Ishikawa (cell line): ENCODE measurements at regions not wholly inside any gene's neighbourhood (a gene's known extent, or its start where the extent isn't known, plus 50 kb on each side); places are given as distances from the start of the nearest gene placed in this dataset.

Experiments
- CEBPB ChIP-seq: IDR thresholded peaks from 2 replicates; pipeline ENCODE4 v1.6.1; 2012
- CREB1 ChIP-seq: IDR thresholded peaks from 2 replicates; pipeline ENCODE4 v1.6.1; 2012; ENCODE audit warnings: low read depth
- EGR1 ChIP-seq: IDR thresholded peaks from 2 replicates; pipeline ENCODE4 v1.6.1; 2012
- EP300 ChIP-seq: IDR thresholded peaks from 2 replicates; pipeline ENCODE4 v1.6.1; 2012; ENCODE audit warnings: borderline replicate concordance
- FOXM1 ChIP-seq: IDR thresholded peaks from 2 replicates; pipeline ENCODE4 v1.6.1; 2012; ENCODE audit warnings: low read depth, borderline replicate concordance
- NFIC ChIP-seq: IDR thresholded peaks from 2 replicates; pipeline ENCODE4 v1.6.1; 2012
- RAD21 ChIP-seq: IDR thresholded peaks from 2 replicates; pipeline ENCODE4 v1.6.1; 2012; ENCODE audit warnings: low read depth
- TAF1 ChIP-seq: IDR thresholded peaks from 2 replicates; pipeline ENCODE4 v1.6.1; 2012; ENCODE audit warnings: low read depth, mild to moderate bottlenecking
- TCF12 ChIP-seq: IDR thresholded peaks from 2 replicates; pipeline ENCODE4 v1.6.1; 2012; ENCODE audit warnings: low read depth
- TEAD4 ChIP-seq: IDR thresholded peaks from 2 replicates; pipeline ENCODE4 v1.6.1; 2012
- USF1 ChIP-seq: IDR thresholded peaks from 2 replicates; pipeline ENCODE4 v1.6.1; 2012
- YY1 ChIP-seq: IDR thresholded peaks from 2 replicates; pipeline ENCODE4 v1.6.1; 2012; ENCODE audit warnings: low read depth
- ZBTB7A ChIP-seq: IDR thresholded peaks from 2 replicates; pipeline ENCODE4 v1.6.1; 2012; ENCODE audit warnings: low read depth
- TF ChIP-seq, protein P1 (sequence below): IDR thresholded peaks from 2 replicates; pipeline ENCODE4 v1.6.1; 2012
- TF ChIP-seq, protein P2 (sequence below): IDR thresholded peaks from 2 replicates; pipeline ENCODE4 v1.6.1; 2012; ENCODE audit warnings: low read depth, mild to moderate bottlenecking

GRCh38 chr21:14889080-14889810, 175.6 kb downstream of the NRIP1 start:
- peak; percentile 37; the same call in 1 of the 2 replicates for TF ChIP-seq NFIC
- no peak for TF ChIP-seq TCF12

DNA sequence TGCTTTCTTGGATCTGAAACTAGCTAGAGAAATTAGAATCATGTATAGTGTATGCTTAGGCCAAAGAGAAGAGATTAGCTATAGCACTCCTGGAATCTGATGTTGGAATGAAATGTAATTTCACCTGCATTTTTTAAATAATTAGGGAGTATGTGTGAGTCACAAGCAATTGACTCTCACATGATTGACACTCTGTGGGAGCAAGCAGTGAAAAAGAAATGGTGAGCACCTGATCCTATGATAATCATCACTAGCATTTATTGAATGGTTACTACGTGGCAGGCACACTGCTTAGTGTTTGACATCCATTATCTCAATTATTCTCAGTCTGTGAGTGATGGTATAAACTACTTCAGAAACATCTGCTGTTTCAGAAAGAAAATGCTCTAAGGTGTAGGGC, 176.6 kb downstream of the NRIP1 start:
- TF ChIP-seq TEAD4 (peak; percentile 68), CEBPB (no peak), ZBTB7A (no peak), TAF1 (no peak), CREB1 (no peak), FOXM1 (peak; percentile 43; the same call in 1 of the 2 replicates), RAD21 (no peak), EGR1 (no peak), EP300 (no peak; the same call in 1 of the 2 replicates), TCF12 (no peak), YY1 (no peak)
- TF ChIP-seq, protein P1, sequence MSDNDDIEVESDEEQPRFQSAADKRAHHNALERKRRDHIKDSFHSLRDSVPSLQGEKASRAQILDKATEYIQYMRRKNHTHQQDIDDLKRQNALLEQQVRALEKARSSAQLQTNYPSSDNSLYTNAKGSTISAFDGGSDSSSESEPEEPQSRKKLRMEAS, result no peak

DNA sequence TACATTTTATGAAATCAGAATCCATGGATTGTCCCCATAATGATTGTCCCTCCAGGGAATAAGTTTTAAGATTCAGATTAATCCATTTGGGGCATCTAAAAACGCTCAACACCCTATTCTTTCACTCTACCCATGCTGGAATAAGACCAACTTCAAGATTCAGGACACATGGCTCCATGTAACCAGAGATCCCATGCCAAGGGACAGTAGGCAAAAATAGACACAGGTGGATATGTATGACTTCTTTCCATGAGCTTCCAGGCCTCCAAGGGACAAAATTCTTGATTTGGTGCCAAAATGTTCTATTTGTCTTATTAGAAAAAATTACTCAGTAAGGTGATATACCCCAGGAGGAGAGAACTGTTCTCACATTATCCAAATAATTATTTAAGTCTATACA, 178.8 kb downstream of the NRIP1 start:
- TF ChIP-seq YY1 (no peak), CEBPB (no peak), CREB1 (no peak), TAF1 (no peak), USF1 (no peak)

- TF ChIP-seq CEBPB (no peak), CREB1 (no peak), TAF1 (no peak), EP300 (no peak), RAD21 (no peak), NFIC (no peak), TCF12 (no peak), FOXM1 (no peak), YY1 (no peak), ZBTB7A (no peak), TEAD4 (no peak), USF1 (no peak), EGR1 (no peak)
- TF ChIP-seq, protein P2, sequence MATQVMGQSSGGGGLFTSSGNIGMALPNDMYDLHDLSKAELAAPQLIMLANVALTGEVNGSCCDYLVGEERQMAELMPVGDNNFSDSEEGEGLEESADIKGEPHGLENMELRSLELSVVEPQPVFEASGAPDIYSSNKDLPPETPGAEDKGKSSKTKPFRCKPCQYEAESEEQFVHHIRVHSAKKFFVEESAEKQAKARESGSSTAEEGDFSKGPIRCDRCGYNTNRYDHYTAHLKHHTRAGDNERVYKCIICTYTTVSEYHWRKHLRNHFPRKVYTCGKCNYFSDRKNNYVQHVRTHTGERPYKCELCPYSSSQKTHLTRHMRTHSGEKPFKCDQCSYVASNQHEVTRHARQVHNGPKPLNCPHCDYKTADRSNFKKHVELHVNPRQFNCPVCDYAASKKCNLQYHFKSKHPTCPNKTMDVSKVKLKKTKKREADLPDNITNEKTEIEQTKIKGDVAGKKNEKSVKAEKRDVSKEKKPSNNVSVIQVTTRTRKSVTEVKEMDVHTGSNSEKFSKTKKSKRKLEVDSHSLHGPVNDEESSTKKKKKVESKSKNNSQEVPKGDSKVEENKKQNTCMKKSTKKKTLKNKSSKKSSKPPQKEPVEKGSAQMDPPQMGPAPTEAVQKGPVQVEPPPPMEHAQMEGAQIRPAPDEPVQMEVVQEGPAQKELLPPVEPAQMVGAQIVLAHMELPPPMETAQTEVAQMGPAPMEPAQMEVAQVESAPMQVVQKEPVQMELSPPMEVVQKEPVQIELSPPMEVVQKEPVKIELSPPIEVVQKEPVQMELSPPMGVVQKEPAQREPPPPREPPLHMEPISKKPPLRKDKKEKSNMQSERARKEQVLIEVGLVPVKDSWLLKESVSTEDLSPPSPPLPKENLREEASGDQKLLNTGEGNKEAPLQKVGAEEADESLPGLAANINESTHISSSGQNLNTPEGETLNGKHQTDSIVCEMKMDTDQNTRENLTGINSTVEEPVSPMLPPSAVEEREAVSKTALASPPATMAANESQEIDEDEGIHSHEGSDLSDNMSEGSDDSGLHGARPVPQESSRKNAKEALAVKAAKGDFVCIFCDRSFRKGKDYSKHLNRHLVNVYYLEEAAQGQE, result no peak
- TF ChIP-seq, protein P1, result no peak
Measured at GRCh38 chr21:14883351-14883750, 181.4 kb downstream of the NRIP1 start.

DNA sequence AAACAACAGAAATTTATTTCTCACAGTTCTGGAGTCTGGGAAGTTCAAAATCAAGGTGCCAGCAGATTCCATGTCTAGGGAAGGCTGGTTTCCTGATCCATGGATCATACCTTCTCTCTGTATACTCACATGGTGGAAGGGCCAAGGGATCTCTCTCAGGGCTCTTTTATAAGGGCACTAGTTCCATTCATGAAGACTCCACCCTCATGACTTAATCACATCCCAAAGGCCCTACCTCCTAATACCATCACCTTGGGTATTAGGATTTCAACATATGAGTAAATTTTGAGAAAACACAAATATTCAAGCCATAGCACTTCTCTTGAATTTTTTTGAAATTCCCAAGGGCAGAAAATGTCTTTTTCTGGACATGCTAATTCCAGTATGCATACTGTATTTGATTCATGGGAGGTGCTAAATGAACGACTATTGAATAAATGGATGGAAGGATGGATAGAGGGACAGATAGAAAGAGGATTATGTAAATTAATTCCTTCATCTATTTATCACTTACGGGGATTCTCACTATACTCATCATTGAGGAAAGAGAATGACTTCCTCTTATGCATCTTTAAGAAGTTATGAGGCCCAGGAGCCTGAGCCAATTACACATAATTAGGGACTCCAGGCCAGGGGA, 182.8 kb downstream of the NRIP1 start:
- TF ChIP-seq RAD21 (no peak), FOXM1 (no peak), ZBTB7A (no peak), NFIC (no peak), YY1 (no peak), EP300 (no peak), EGR1 (no peak)

DNA sequence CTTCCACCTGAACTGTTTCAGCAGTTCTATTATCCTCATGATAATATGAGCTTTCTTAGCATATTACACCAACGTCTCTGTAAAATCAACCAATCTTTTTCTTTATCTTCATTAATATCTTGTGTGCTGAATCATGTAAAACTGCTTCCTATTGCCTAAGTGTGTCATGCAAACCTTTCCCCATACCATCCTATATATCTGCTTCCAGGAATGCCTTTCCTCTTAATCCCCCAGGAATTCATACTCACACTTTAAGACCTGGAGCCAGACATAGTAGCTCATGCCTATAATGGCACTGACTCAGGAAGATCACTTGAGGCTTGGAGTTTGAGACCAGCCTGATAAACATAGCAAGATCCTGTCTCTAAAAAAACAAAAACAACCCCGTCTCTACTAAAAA, 183.9 kb downstream of the NRIP1 start:
- TF ChIP-seq TAF1 (no peak), EP300 (no peak), TCF12 (no peak), NFIC (no peak), YY1 (no peak), USF1 (no peak), ZBTB7A (no peak), EGR1 (no peak), CREB1 (no peak), CEBPB (no peak), FOXM1 (no peak), TEAD4 (no peak), RAD21 (no peak)
- TF ChIP-seq, protein P2, result no peak
- TF ChIP-seq, protein P1, result no peak
